Left kidney (tissue), 1 donor: ENCODE measurements at regions not wholly inside any gene's neighbourhood (a gene's known extent, or its start where the extent isn't known, plus 50 kb on each side); places are given as distances from the start of the nearest gene placed in this dataset.

ENCODE experiments used
- DNase-seq: peaks from one replicate; pipeline ENCODE4 v3.0.0-alpha.2; 2013

GRCh38 chr20:52251827-52252226 is 60.2 kb upstream of the ZFP64 start:
- DNase-seq: no peak

GRCh38 chr20:52251136-52251700 is 59.6 kb upstream of the ZFP64 start:
- DNase-seq: no peak

GRCh38 chr20:52247548-52247947 is 56.0 kb upstream of the ZFP64 start:
- DNase-seq: no peak

GRCh38 chr20:52246366-52246765 is 54.8 kb upstream of the ZFP64 start:
- no peak for DNase-seq

GRCh38 chr20:52244702-52245101 is 53.1 kb upstream of the ZFP64 start:
- no peak for DNase-seq

- DNase-seq: no peak
Measured at GRCh38 chr20:52242237-52243230, 51.0 kb upstream of the ZFP64 start.
